DND-41 (cell line): ENCODE measurements at regions not wholly inside any gene's neighbourhood (a gene's known extent, or its start where the extent isn't known, plus 50 kb on each side); places are given as distances from the start of the nearest gene placed in this dataset.

Experiments used
- ATAC-seq: fragments of 200-7000 bp; cut with Tn5 transposase; 3 replicates; pipeline ENCODE4 v1.9.1; 2021; ENCODE audit warnings: low read depth; ENCODE audit not compliant: insufficient read depth
- DNase-seq: peaks from one replicate; pipeline ENCODE4 v3.0.0-alpha.2; 2020
- H2AFZ ChIP-seq: 2 replicates; pipeline ENCODE4 v1.6.0; 2012; ENCODE audit warnings: low read depth, low read length
- H3K27ac ChIP-seq: 2 replicates; pipeline ENCODE4 v1.5.1; 2012; ENCODE audit warnings: low read length, inconsistent platforms
- H3K27me3 ChIP-seq: fragments of 200-600 bp; sonication (generic); 2 replicates; pipeline ENCODE4 v1.6.0; 2012; ENCODE audit warnings: low read length, mild to moderate bottlenecking, inconsistent platforms; ENCODE audit not compliant: insufficient read depth, poor library complexity
- H3K36me3 ChIP-seq: 2 replicates; pipeline ENCODE4 v1.5.1; 2012; ENCODE audit warnings: low read length, inconsistent platforms; ENCODE audit not compliant: insufficient read depth
- H3K4me1 ChIP-seq: 2 replicates; pipeline ENCODE4 v1.5.1; 2012; ENCODE audit warnings: mild to moderate bottlenecking, low read length; ENCODE audit not compliant: insufficient read depth
- H3K4me2 ChIP-seq: 2 replicates; pipeline ENCODE4 v1.6.0; 2012; ENCODE audit warnings: mild to moderate bottlenecking, moderate library complexity, low read length, inconsistent platforms; ENCODE audit not compliant: insufficient read depth
- H3K4me3 ChIP-seq, 2 experiments: fragments of 200-600 bp in 1 of 2; shearing (Covaris generic) in 1 of 2; 2 replicates each; pipeline ENCODE4 v1.5.1; 2012 to 2016; ENCODE audit warnings: inconsistent platforms in 2 of 2, low read length in 2 of 2, mild to moderate bottlenecking in 2 of 2, low read depth in 1 of 2, moderate library complexity in 1 of 2
- H3K79me2 ChIP-seq: 2 replicates; pipeline ENCODE4 v1.6.0; 2012; ENCODE audit warnings: low read length, inconsistent platforms; ENCODE audit not compliant: insufficient read depth
- H3K9ac ChIP-seq: 2 replicates; pipeline ENCODE4 v1.6.0; 2012; ENCODE audit warnings: low read depth, mild to moderate bottlenecking, inconsistent platforms, low read length, moderate library complexity
- H3K9me3 ChIP-seq: 2 replicates; pipeline ENCODE4 v1.5.1; 2012; ENCODE audit warnings: low read length, moderate library complexity, mild to moderate bottlenecking, inconsistent platforms; ENCODE audit not compliant: insufficient read depth, severe bottlenecking
- H4K20me1 ChIP-seq: 2 replicates; pipeline ENCODE4 v1.6.0; 2012; ENCODE audit warnings: low read length; ENCODE audit not compliant: insufficient read depth
- CTCF ChIP-seq: IDR thresholded peaks from 2 replicates; pipeline ENCODE4 v1.5.1; 2012; ENCODE audit warnings: borderline replicate concordance, low read length, moderate library complexity, mild to moderate bottlenecking; ENCODE audit not compliant: poor library complexity, severe bottlenecking; ENCODE audit errors: extremely low read depth
- EZH2 ChIP-seq: IDR thresholded peaks from 3 replicates; pipeline ENCODE4 v1.6.1; 2012; ENCODE audit warnings: borderline replicate concordance, low read depth, mild to moderate bottlenecking, moderate library complexity, low read length, inconsistent platforms; ENCODE audit not compliant: severe bottlenecking

- no peak for ATAC-seq
Measured at GRCh38 chr4:14874990-14875389, 127.3 kb upstream of the CPEB2 start.

DNA sequence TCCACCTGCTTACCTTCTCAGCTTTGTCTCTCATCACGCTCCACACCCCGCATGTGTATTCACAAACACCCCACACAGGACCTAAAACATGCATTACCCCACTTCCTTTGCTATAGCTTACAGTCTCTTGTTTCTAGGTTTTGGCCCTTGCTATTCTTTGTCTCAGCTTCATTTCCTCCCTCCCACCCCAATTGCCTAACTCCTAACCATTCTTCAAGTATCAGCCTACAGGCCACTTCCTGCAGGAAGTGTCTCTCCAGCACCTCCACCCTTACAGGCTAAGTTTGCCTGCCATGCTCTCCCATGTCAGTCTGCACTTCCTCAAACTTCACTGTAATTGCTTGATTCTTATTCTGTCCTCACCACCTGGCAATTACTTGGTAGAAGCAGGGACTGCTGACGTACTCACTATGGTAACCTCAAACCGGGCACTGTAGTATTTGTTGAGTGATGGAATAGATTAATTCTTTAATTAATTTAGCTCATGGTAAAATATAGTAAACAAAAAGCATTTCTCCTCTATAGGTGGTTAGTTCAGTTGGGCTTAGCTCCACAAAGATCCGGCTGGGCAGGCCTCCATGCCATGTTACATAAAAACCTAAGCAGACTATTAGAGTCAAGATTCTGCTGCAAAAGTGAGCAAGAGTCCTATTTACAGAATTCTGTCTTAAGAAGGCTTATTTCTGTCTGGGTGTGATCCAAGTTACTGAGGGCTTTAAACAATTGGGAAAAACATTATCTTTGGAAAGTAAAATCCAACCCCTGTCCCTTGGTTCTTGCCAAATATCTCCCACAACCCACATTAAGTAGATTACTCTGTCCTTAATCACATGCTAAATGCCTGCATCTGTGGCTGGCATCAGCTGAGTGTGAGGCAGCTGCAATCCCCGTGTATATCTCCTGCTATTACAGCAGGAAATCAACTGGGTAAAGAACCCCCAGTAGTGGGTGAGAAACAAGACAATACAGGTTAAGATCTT lies 124.7 kb upstream of the CPEB2 start:
- ATAC-seq (peak; percentile 87), DNase-seq (peak; percentile 20)
- H2AFZ ChIP-seq = no peak overlapping the region; the same call in 1 of the 2 replicates
- H3K27me3 ChIP-seq = no peaks in the 10 kb centered on the region
- no peak overlapping the region for H3K27ac ChIP-seq
- H4K20me1 ChIP-seq = no peaks in the 10 kb centered on the region
- no peaks in the 10 kb centered on the region for H3K4me1 ChIP-seq
- no peak overlapping the region for H3K9ac ChIP-seq
- no peaks in the 10 kb centered on the region for H3K9me3 ChIP-seq
- no peak overlapping the region for H3K4me3 ChIP-seq
- TF ChIP-seq CTCF (no peak), EZH2 (no peak)
- H3K36me3 ChIP-seq = no peaks in the 10 kb centered on the region
- no peaks in the 10 kb centered on the region for H3K79me2 ChIP-seq
- no peak overlapping the region for H3K4me2 ChIP-seq

More at GRCh38 chr4:14874990-14875389, 127.3 kb upstream of the CPEB2 start:
- Histone ChIP-seq H2AFZ (no peak overlapping the region), H3K27ac (no peak overlapping the region), H3K4me2 (no peak overlapping the region), H3K9ac (no peak overlapping the region), H4K20me1 (no peaks in the 10 kb centered on the region), H3K27me3 (peaks cover 4% of the 10 kb centered on the region), H3K9me3 (no peaks in the 10 kb centered on the region), H3K36me3 (no peaks in the 10 kb centered on the region), H3K4me3 (no peak overlapping the region), H3K79me2 (no peaks in the 10 kb centered on the region), H3K4me1 (no peaks in the 10 kb centered on the region)
- DNase-seq = no peak
- TF ChIP-seq CTCF = no peak
- no peak for TF ChIP-seq EZH2

DNA sequence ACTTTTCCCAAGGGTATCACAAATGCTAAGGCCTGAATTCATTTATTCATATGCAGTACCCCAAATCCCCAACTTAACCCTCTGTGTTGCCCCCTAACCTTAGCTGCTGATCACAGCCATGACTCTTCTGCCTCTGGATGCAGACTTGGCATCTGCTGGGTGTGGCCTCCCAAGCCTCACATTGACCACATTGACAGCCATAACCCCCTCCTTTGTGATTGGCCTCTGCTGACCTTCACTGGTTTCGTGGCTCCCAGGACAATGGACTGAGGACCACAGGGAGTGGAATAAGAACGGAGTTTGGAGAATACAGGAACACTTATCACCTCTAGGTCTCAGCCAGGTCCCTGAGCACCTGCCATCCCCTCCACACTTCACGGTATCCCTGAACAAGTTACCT lies 123.6 kb upstream of the CPEB2 start:
- TF ChIP-seq EZH2 (no peak), CTCF (no peak)
- Histone ChIP-seq H3K4me2 (no peak overlapping the region), H3K4me1 (no peaks in the 10 kb centered on the region), H3K9ac (no peak overlapping the region), H4K20me1 (no peaks in the 10 kb centered on the region), H3K36me3 (no peaks in the 10 kb centered on the region), H3K4me3 (no peak overlapping the region), H2AFZ (no peak overlapping the region), H3K9me3 (no peaks in the 10 kb centered on the region), H3K27me3 (peaks cover 1% of the 10 kb centered on the region), H3K79me2 (no peaks in the 10 kb centered on the region), H3K27ac (no peak overlapping the region)
- no peak for ATAC-seq
- no peak for DNase-seq
